ENCODE measurements at regions not wholly inside any gene's neighbourhood (a gene's known extent, or its start where the extent isn't known, plus 50 kb on each side); places are given as distances from the start of the nearest gene placed in this dataset.
A peak's percentile ranks its signal among the peaks of the same experiment; 100 is the strongest.

DNA sequence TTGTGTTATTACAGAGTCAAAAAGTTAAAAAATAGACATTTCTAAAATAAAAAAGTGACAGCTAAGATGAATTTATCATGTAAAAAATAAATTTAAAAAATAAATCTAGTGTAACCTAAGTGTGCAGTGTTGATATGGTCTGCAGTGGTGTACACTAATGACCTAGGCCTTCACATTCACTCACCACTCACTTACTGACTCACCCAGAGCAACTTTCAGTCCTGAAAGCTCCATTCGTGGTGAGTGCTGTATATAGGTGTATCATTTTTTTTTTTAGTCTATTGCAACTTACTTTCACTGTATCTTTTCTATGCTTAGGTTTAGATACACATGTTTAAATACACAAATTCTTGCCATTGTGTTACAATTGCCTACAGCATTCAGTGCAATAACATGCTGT is 459.4 kb upstream of the ROBO1 start:
- DNase-seq (ENCODE audit: low read depth), result peak; percentile 26

DNA sequence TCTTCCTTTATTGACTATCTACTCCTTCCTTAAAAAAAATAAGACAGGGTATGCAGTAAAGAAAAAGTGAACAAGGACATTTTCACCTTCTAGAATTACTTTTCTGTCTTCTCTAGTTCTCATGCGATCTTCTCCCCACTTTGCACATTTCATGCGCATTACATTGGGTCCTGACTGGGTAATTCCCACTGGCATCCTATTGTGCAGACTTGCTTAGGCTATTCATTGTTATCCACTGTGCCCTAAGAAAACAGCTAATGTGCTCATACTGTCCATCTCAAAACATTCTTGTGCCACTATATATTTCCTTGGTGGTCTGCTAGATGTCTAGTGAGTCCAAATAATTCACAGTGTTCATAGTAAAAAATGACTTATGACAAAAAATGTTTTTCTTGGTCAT is 447.4 kb upstream of the ROBO1 start:
- no peak for DNase-seq (ENCODE audit: low read depth)

DNA sequence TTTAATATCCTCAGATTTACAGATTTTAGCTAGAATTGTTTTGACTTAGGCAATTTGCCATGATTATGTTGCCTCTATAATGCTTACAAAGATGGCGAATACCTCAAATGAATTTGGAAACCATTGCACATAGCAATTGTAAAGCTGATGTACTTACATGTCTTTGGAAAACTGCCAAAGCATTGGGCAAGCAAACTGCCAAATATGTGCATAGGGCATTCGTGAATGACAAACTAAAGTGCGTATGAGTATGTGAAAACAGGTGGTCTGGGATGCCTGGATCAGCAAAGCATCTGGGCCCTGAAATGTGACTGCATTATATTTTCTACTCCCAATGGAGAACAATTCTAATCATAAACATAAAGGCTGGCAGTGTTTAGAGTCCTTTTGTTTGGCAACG is 445.3 kb upstream of the ROBO1 start:
- DNase-seq (ENCODE audit: low read depth), result no peak

DNA sequence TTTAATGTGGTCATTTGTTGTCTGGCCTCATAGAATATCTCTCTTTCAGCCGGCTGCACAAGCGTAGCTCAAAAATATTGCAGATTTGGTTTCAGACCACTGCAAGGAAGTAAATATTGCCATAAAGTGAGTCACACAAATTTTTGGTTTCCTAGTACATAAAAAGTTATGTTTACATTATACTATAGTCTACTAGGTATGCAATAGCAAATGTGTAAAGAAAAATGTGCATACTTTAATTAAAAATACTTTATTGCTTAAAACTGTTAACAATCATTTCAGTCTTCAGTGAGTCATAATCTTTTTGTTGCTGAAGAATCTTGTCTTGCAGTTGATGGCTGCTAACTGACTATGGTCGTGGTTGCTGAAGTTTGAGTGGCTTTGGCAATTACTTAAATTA is 425.1 kb upstream of the ROBO1 start:
- DNase-seq (ENCODE audit: low read depth), result peak; percentile 60

DNA sequence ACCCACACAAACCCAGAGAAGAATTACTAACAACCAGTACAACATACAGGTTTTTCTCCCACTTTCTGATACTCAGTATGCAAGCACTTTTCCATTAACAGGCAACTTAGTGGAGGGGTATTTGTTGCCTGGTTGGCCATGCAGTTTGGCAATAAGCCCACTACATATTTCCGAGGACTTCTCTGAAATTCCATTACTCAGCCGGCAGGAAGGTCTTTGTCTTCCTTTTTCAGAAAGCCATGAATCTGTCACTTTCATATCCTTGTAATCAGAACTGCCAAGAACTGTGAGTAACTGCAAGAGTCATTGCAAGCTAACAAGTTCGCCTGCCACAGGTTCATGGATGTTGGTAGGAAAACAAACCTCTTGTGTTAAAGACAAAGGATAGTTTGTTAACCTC is 422.3 kb upstream of the ROBO1 start:
- peak; percentile 90 for DNase-seq (ENCODE audit: low read depth)

DNA sequence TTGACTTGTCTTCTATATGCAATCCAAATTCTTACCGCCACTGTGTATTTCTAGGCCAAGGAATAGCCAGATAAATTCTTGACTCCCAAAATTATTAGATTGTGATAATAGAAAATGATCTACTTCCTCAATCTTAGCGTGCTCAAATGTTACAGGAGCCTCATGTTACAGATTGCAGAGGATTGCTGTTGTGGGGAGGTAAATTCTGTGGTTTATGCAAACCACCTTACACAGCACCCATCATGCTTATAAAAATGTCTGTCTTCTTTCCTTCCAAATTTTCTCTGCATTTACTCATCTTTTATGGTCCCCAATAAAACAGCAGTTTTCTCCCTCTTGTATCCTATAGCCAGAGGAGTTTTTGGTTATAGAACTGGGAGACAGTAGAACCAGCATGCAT is 420.2 kb upstream of the ROBO1 start:
- no peak for DNase-seq (ENCODE audit: low read depth)

DNA sequence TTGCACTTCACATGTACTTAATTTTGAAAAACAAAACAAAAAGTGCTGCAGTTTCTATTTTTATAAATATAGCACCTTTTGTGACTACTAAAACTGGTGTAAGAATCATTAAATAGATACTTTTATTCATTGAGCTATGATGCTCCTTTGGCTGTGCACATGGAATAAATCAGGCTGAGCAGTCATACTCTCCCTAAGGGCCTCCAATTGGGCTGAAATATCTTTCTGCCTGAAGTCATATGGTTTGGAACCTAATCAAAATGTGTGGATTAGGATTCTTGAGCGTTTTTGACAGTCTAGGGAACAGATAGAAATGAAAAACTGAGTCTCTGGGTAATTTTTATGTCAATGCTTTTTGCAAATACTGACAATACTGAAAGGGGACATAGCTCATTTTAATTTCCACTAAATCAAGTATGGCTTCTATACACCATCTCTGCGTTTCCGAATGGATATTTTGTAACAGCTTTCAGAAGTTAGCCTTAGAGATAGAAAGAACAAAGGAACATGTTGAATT is 392.2 kb upstream of the ROBO1 start:
- DNase-seq (ENCODE audit: low read depth), result no peak

DNA sequence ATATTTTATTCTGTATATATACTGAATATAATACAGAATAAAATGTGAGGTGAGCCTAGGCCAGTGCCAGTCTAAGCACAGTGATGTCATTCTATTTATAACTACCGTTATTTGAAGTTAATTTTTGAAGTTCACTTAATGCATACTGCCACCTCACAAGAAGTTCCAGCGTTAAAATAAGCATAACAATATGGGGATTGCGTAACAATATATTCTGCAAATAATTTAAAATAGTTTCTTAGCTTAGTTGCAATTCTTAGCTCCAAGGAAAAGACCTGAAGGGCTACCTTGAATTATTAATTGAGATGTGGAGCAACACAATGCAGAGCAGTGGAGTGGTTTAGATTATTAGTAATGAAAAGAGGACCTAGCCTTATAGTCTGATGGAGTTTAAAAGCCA is 390.5 kb upstream of the ROBO1 start:
- no peak for DNase-seq (ENCODE audit: low read depth)

DNA sequence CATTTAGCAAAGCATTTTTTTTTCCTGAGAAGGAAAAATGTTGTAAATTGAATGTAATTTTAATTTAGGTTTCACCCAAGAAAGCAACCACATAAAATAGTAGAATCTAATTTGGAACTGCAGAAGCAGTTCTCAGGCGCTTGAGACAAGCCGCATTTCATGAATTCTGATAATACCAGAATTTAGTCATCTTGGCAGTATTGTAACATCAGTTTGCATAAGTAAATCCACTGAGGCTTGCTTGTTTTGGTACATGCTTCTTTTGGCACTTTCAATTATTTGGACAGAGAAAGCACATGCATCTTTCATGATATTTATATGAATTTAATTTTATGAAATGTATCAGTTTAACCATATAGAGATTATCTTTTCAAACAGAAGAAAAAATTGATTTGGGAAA is 389.7 kb upstream of the ROBO1 start:
- DNase-seq (ENCODE audit: low read depth), result peak; percentile 13

DNA sequence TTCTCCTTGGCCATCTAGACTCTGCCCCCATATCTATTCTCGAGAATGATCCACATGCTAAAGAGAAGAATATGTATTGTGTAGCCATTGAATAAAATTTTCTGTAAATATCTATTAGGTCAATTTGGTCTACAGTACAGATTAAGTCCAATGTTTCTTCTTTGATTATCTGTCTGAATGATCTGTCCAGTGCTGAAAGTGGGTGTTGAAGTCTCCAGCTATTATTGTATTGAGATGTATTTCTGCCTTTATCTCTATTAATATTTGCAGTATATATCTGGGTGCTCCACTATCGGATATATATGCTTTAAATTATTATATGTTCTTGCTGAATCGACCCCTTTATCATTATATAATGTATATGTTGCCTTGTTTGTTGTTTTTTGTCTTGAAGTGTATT is 384.9 kb upstream of the ROBO1 start:
- DNase-seq (ENCODE audit: low read depth), result peak; percentile 4

DNA sequence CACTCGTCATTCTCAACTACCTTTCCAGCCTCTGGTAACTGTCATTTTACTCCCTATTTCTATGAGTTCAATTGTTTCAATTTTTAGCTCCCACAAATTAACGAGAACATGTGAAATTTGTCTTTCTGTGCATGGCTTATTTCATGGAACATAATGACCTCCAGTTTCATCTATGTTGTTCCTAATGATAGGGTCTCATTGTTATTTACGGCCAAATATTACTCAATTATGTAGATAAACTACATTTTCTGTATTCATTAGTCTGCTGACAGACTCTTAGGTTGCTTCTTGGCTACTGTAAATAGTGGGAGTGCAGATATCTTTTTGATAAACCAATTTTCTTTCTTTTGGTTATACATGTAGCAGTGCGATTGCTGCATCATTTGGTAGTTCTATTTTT is 374.9 kb upstream of the ROBO1 start:
- no peak for DNase-seq (ENCODE audit: low read depth)

DNA sequence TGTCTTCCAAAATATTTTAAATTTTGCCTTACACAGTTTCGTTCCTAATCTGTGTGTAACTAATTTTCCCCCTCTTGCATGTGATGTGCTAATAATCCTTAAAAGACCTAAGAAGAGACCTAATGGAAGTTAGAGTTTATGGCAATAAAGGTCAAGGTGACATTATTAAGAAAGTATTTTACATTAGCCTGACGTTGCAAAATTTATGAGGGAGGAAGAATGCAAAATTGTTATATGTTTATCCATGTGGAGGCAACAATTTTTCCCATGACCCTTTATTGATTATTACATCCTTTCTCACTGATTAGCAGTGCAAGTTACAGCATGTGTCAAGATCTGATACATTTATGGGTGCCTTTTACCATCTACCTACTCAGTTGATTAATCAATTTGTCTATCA is 373.8 kb upstream of the ROBO1 start:
- DNase-seq (ENCODE audit: low read depth), result no peak

DNA sequence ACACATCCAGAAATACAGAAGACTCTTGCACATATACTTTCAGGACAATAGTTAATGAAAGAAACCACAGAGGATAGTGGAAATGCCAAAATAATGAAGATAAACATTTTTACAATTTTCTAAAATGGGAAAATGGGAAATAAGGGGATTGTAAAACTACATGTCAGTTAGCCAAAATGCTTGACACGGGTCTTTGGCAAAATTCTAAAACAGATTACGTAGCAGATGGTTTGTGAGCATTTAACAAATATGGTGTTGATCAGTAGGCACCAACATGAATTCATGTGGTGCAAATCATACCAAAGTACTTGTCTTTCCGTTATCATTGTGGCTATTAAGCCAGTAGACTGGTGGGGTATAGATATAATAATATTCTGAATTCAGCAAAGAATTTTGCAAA is 348.5 kb upstream of the ROBO1 start:
- no peak for DNase-seq (ENCODE audit: low read depth)

DNA sequence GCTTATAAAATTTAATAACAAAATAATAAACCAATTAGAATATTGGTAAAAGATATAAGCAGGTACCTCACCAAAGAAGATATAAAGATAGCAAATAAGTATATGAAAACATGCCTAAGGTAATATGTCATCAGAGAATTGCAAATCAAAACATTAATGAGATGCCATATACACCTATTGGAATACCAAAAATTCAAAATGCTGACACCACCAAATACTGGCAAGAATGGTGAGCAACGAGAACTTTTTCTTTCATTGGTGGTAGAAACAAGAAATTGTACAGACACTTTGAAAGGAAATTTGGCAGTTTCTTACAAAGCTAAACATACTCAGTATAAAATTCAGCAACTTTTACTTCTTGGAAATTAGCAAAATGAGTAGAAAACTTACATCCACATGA is 346.9 kb upstream of the ROBO1 start:
- DNase-seq (ENCODE audit: low read depth), result no peak

DNA sequence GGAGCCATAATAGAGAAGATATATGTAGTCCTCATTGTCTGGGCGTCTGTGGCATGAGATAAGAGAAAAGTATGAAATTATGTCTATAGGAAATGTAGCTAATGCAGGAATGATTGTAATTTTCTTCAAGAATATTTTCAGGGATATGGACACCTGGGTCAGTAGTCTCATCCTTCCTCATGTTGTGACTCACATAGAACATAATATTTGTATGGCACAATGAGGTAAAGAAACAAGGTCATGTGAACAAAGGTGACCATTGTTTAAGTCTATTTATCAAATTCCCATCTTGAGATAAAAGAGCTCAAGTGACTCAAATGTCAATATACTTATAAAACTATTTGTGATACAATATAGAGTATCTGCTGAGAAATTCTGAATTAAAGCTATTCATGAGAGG is 345.5 kb upstream of the ROBO1 start:
- DNase-seq (ENCODE audit: low read depth), result no peak

DNA sequence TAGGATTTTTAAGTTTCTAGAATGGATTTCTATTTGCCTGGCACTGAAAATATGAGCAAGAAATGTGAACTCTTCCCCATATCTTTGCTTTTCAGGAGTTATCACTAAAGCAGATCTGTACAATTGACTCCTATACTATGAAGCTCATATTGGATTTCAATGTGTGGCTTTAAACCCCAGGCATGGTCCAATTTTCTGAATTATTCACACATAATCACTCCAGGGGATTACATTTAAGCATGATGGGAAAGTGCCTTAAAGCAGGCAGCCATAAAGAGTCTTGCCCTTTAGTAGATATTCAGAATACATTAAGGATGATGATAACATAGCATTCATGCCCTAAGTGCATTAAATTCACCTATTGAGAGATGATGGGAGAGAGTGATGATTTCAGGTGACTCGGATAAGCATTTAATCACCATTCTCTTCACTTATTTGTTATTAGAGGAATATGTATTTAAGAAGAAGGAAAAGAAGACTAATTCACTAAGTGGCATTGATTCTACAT is 331.8 kb upstream of the ROBO1 start:
- no peak for DNase-seq (ENCODE audit: low read depth)

DNA sequence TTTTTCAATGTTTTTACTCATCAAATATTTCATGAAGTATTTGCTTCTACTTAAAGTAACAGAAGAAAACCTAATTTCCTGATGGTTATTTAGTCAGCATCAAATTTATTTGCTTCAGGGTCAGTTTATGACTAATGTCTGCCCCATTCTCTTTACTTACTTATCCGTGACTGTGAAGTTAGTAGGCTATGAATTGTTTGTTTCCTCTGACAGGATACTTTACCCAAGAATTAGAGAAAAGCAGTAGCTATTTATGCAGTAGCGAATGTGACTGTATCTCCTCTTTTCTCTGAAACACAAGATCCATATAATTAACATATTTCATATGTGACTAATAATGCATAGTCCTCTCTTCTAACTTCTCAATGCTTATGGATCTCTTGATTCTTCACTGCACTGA is 329.9 kb upstream of the ROBO1 start:
- peak; percentile 22 for DNase-seq (ENCODE audit: low read depth)

DNA sequence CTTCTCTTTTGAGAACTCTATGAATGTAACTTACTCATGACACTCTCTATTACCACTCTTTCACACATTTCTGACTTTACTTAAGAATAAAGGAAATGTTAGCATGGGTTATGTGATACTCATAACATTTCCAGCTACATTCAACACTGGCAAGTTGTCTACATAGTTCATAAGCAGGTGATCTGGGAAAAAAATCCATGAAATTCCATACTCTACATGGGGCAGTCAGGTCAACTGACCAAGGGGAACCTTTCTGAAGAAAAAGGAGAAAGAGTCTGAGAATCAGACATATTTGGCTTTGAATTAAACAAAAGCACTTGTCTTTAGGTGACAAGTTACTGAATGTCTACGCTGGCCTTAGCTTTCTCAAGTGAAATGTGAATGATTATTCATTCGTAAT is 329.1 kb upstream of the ROBO1 start:
- no peak for DNase-seq (ENCODE audit: low read depth)

DNA sequence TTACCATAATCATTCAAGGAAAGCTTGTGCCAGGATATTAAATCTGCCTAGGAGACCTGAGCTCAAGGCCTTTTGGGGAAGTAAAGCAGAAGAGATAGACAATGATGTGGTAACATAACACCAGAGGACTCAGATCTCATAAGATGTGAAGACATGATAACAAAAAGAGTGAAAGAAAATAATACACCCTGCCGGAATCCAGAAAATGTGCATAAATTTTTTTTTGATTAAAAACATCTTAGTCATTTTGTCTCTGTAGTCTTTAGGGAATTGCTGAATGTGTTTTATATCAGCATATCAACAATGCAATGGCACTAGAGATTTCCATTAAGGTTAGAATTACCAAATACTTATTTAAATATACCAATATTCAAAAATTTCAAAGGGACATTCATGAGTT is 326.8 kb upstream of the ROBO1 start:
- peak; percentile 10 for DNase-seq (ENCODE audit: low read depth)

DNA sequence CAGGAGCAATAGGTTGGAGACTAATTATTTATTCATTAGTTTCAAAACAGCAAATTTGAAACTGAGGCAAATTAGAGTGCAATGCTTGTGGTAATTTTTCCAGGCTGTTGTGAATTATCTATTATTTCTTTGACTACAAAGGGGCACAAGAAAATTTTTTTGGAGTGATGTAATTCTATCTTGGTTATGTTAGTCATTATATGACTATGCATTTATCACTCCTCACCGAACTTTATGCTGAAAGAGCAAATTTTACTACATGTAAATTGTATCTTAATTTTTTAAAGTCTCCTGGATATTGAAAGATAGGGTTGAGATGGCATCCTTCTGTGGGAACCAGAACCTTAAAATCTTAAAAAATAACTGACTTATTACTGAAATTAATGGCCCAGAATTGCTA is 320.0 kb upstream of the ROBO1 start:
- peak; percentile 72 for DNase-seq (ENCODE audit: low read depth)

DNA sequence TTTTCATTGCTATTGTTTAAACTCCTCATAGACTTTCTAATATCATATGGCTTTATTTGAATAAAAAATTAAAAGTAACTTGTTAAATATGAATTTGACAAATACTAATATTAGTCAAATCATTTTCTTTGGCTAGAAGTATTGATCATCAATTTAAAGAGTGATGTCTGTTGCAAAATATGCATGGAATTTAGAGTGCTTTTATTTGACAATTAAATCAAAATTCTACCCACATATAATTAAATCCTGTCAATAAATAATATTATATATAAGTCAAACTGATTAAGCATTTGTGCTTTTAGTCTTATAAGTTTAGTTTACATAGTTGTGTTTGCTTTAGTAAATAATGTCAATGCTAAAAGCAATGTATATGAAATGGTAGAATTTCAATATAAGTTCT is 318.6 kb upstream of the ROBO1 start:
- DNase-seq (ENCODE audit: low read depth), result no peak

DNA sequence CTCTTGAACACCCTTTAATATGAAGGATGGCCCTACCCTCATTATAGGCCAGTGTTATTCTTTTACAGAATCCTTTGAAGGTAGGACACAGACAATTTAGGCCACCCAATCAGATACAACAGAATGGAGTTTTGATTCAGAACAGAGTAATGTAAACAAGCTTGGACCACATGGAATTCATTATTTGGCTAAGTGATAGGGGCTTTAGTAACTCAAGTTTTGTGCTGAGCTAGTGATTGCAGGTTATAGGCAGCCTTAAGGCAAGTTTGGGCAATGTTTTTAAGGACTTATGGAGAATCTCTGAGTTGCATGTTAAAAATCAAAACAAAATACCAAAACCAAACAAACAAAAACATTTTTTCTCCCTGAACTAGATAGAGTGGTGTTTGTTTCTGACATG is 312.1 kb upstream of the ROBO1 start:
- peak; percentile 15 for DNase-seq (ENCODE audit: low read depth)

DNA sequence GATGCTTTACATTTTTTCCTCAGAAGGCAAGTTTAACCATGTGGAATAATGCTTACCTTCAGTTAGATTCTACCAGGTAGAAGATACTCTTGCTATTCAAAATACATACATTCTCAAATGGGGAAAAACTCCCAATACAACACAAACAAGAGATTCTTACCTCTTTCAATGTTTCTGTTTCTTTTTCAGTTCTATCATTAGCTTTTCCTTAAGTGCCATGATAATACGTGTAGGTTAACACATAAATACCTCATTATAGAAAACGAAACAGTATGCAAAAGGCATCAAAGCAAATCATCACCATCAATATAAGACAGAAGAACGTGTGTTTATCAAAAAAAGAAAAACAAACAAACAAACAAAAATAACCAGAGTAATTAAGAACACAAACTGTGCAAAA is 300.7 kb upstream of the ROBO1 start:
- DNase-seq (ENCODE audit: low read depth), result no peak

DNA sequence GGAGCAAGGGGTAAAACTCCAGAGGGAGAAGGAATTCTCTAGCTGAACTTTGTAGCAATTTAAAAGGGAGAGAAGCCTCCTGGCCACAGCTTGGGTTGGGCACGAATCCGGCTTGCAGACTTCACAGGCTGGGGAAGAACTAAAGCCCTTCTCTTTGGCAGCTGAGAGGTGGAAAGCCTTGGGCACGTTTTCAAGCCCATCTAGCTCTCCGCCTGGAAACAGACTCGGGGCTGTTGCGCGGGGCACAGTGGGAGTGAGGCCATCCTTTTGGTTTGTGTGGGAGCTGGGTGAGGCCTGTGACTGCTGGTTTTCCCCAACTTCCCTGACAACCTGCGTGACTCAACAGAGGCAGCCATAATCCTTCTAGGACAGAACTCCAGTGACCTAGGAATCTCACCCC is 295.7 kb upstream of the ROBO1 start:
- no peak for DNase-seq (ENCODE audit: low read depth)

DNA sequence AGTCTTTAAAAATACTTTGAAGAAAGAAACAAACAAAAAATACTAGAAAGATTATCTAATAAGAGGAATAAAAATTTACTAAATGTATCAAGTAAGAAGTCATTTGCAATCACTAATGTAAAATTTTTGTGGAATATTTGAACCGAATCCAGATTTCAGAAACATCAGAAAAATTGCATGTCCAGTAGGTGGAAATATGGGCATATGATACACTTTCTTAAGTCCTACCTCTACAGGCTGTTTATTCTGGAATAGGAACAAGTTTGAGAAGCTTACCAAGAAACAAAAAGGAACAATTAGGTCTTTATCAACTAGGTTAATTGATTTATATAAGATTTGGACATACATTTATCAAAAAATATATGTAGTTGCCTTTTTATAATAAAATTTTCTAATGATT is 292.9 kb upstream of the ROBO1 start:
- DNase-seq (ENCODE audit: low read depth), result peak; percentile 2

Measured in iris pigment epithelial cell (primary cell).